K562 (cell line): ENCODE measurements at regions not wholly inside any gene's neighbourhood (a gene's known extent, or its start where the extent isn't known, plus 50 kb on each side); places are given as distances from the start of the nearest gene placed in this dataset.

ENCODE experiments used
- ATAC-seq: fragments of 200-7000 bp; cut with Tn5 transposase; 3 replicates; pipeline ENCODE4 v1.9.1; 2020; ENCODE audit warnings: moderate library complexity
- BruUV-seq: library from RNA; stranded (reverse); fragments of 400-500 nt; replicated peaks from 2 replicates; lab custom pipeline; 2021; lab: Mats Ljungman, UMichigan
- CTCF ChIA-PET: fragments of 300-600 bp; formaldehyde crosslinking; extraction: SDS; loops from one replicate; lab custom pipeline; 2021; ENCODE audit warnings: low intra/inter-chr PET ratio; lab: Yijun Ruan, JAX
- POLR2A ChIA-PET: fragments of 300-600, 350-650 bp; sonication (Branson Sonifier 250); formaldehyde crosslinking; extraction: SDS; loops from one replicate; lab custom pipeline; 2021; ENCODE audit warnings: antibody characterized with exemption, inconsistent platforms; lab: Yijun Ruan, JAX
- DNase-seq, 4 experiments: peaks; one replicate each; pipeline versions ENCODE4 v3.0.0 to v3.0.0-alpha.2; 2011 to 2018; ENCODE audit warnings: low spot score in 3 of 4, mixed read lengths in 3 of 4; ENCODE audit errors: extremely low read depth in 1 of 4
- FAIRE-seq: peaks from 2 replicates; lab custom pipeline; 2011; peaks lifted over from hg19 to GRCh38; lab: Jason Lieb, UNC
- H2AFZ ChIP-seq: 2 replicates; pipeline ENCODE4 v1.6.0; 2011; ENCODE audit warnings: low read depth, low read length, control low read depth, inconsistent platforms
- H3K27ac ChIP-seq: fragments of 200-600 bp; 3 replicates; pipeline ENCODE4 v1.8.0; 2011; ENCODE audit warnings: low read depth, mild to moderate bottlenecking, control low read depth, inconsistent platforms, low read length, moderate library complexity, mixed read lengths; ENCODE audit errors: extremely low read depth
- H3K27me3 ChIP-seq, 2 experiments: fragments of 300-600 bp in 1 of 2; 2 replicates in 1 of 2; 3 replicates in 1 of 2; pipeline versions ENCODE4 v1.6.0 to v1.8.0; 2011; ENCODE audit warnings: inconsistent platforms in 2 of 2, low read length in 2 of 2, mild to moderate bottlenecking in 1 of 2, mixed read lengths in 1 of 2, moderate library complexity in 1 of 2; ENCODE audit not compliant: control insufficient read depth in 2 of 2, insufficient read depth in 2 of 2
- H3K36me3 ChIP-seq: fragments of 300-600 bp; 3 replicates; pipeline ENCODE4 v1.8.0; 2011; ENCODE audit warnings: mild to moderate bottlenecking, low read length, inconsistent platforms; ENCODE audit not compliant: control insufficient read depth, insufficient read depth
- H3K4me1 ChIP-seq, 2 experiments: fragments of 200-600 bp in 1 of 2; replicated peaks in 1 of 2; 2 replicates in 1 of 2; 3 replicates in 1 of 2; pipeline versions ENCODE4 v1.5.1 to v1.8.0; 2011; ENCODE audit warnings: inconsistent platforms in 2 of 2, low read length in 2 of 2, mild to moderate bottlenecking in 1 of 2, mixed read lengths in 1 of 2, moderate library complexity in 1 of 2; ENCODE audit not compliant: control insufficient read depth in 2 of 2, insufficient read depth in 2 of 2
- H3K4me2 ChIP-seq: 2 replicates; pipeline ENCODE4 v1.6.1; 2011; ENCODE audit warnings: low read length, control low read depth, inconsistent platforms, mixed read lengths; ENCODE audit not compliant: insufficient read depth
- H3K4me3 ChIP-seq: fragments of 200-600 bp; sonication (generic), shearing (Covaris generic); 2 replicates; pipeline ENCODE4 v1.5.1; 2016; ENCODE audit warnings: control low read depth, inconsistent platforms
- H3K79me2 ChIP-seq: fragments of 200-600 bp; 3 replicates; pipeline ENCODE4 v1.8.0; 2011; ENCODE audit warnings: low read length, inconsistent platforms; ENCODE audit not compliant: control insufficient read depth, insufficient read depth
- H3K9ac ChIP-seq, 2 experiments: 2 replicates each; pipeline versions ENCODE4 v1.6.0 to v1.6.1; 2011; ENCODE audit warnings: low read depth in 2 of 2, low read length in 2 of 2, control low read depth in 1 of 2, inconsistent platforms in 1 of 2, mild to moderate bottlenecking in 1 of 2, mixed read lengths in 1 of 2; ENCODE audit not compliant: insufficient read depth in 1 of 2
- H3K9me1 ChIP-seq: one replicate; pipeline ENCODE4 v1.6.0; 2011; ENCODE audit warnings: inconsistent platforms, mild to moderate bottlenecking, low read length, moderate library complexity; ENCODE audit not compliant: control insufficient read depth, insufficient read depth
- H3K9me3 ChIP-seq: replicated peaks from 2 replicates; pipeline ENCODE4 v1.5.1; 2011; ENCODE audit warnings: low read depth, low read length, inconsistent platforms; ENCODE audit not compliant: control insufficient read depth, insufficient read depth
- H4K20me1 ChIP-seq: replicated peaks from 2 replicates; pipeline ENCODE4 v1.6.1; 2011; ENCODE audit warnings: low read length, inconsistent platforms, mixed read lengths; ENCODE audit not compliant: control insufficient read depth, insufficient read depth
- ATF1 ChIP-seq, 2 experiments: fragments of 450-650 bp in 1 of 2; IDR thresholded peaks; 2 replicates each; pipeline ENCODE4 v1.6.1; 2016; ENCODE audit warnings: missing compliant biosample characterization in 1 of 2, missing genetic modification characterization in 1 of 2
- IFI16 ChIP-seq: fragments of 250-450 bp; sonication (Bioruptor Pico); IDR thresholded peaks from 2 replicates; pipeline ENCODE4 v2.1.2; 2022; ENCODE audit warnings: mild to moderate bottlenecking, inconsistent platforms
- KAT8 ChIP-seq: fragments of 450-650 bp; IDR thresholded peaks from 2 replicates; pipeline ENCODE4 v1.6.1; 2016; ENCODE audit warnings: low read depth, mild to moderate bottlenecking
- PHB2 ChIP-seq: fragments of 450-650 bp; IDR thresholded peaks from 2 replicates; pipeline ENCODE4 v1.6.1; 2017; ENCODE audit warnings: low read depth
- SMARCE1 ChIP-seq: fragments of 450-650 bp; IDR thresholded peaks from 2 replicates; pipeline ENCODE4 v1.7.1; 2016; ENCODE audit warnings: mild to moderate bottlenecking
- SOX6 ChIP-seq: fragments of 450-650 bp; IDR thresholded peaks from 2 replicates; pipeline ENCODE4 v1.6.1; 2014; ENCODE audit warnings: mild to moderate bottlenecking
- ZNF408 ChIP-seq: fragments of 250-450 bp; sonication (Bioruptor Pico); IDR thresholded peaks from 2 replicates; pipeline ENCODE4 v1.4.0; 2020; ENCODE audit warnings: low read depth, mild to moderate bottlenecking, moderate library complexity
- WGBS: fragments of 100-300 bp; shearing (Covaris generic); methylation state at CpG from one replicate; pipeline ENCODE4 v1.1.6; 2016; ENCODE audit warnings: low coverage, mixed read lengths; ENCODE audit not compliant: insufficient coverage; ENCODE audit errors: missing lambda C conversion rate; 5-methylcytosine and 5-hydroxymethylcytosine counted together
- in situ Hi-C: fragments of 300-500 bp; cut with MboI; formaldehyde crosslinking; loops from 4 replicates; pipeline ENCODE4 v1.15.0; 2018; ENCODE audit warnings: inconsistent platforms, mixed read lengths
- intact Hi-C: fragments of 100-400 bp; cut with micrococcal nuclease; formaldehyde crosslinking; loops from 2 replicates; pipeline ENCODE4 v1.14.2; 2022
- TF ChIP-seq, protein P1 (sequence below): fragments of 250-450 bp; sonication (Bioruptor Pico); IDR thresholded peaks from 2 replicates; pipeline ENCODE4 v1.5.0; 2020; ENCODE audit warnings: mild to moderate bottlenecking, borderline replicate concordance

DNA sequence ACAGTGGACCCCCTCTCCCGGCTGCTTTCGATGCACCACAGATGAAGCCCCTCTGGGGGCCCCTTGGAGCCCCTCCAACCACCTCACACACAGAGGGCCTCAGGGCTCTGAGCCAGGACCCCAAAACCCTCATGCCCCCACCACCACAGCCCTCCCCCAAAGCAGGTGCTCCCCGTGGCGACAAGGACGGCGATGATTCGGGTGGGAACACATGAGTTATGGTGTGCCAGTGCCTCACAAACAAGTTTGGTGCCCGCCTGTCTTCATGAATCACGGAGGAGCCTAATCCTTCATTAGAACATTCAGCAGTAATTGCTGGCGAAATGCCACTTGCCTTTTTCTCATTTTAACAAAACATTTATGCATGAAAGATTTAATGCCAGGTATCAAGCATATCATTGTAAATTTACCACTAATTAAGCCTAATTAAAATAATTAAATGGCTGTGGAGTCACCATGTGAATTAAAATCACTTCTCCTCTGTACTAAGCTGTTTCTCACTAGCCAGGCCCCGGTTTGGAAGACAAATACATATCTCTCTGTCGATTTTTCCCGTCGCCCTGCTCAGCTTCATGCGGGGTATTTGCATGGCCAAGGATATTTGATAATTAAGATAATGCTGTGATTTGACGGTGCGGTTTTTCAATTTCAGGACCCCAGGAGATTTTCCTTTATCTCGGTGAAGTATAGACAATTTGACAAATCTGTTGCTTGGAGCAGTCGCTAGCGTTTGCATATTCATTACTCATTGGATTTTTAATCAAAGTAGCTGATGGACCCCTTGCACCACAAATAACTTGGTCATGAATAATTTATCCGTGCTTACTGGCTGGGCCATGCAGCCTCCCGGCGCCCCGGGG, 157.0 kb downstream of the TLE3 start:
- no TSS peak for BruUV-seq
- in situ Hi-C loops = no loop called here
- no peak overlapping the region for H3K4me2 ChIP-seq

More for the DNA sequence above, 157.0 kb downstream of the TLE3 start:
- H3K9me3 ChIP-seq = no peaks in the 10 kb centered on the region
- H3K27ac ChIP-seq = no peak overlapping the region
- no peak overlapping the region for H2AFZ ChIP-seq
- no peak for DNase-seq
- no peaks in the 10 kb centered on the region for H3K79me2 ChIP-seq
- 2% methylated on average over 24 of the region's 24 CpGs for WGBS
- TF ChIP-seq SOX6 (no peak), ZNF408 (CRISPR knock-in tag) (no peak), IFI16 (CRISPR knock-in tag) (no peak), PHB2 (no peak), KAT8 (no peak), ATF1 (CRISPR knock-in tag; IDR thresholded peaks at IDR 0.05) (no peak), ATF1 (tag; IDR thresholded peaks at IDR 0.05) (no peak), SMARCE1 (no peak)
- TF ChIP-seq, protein P1, sequence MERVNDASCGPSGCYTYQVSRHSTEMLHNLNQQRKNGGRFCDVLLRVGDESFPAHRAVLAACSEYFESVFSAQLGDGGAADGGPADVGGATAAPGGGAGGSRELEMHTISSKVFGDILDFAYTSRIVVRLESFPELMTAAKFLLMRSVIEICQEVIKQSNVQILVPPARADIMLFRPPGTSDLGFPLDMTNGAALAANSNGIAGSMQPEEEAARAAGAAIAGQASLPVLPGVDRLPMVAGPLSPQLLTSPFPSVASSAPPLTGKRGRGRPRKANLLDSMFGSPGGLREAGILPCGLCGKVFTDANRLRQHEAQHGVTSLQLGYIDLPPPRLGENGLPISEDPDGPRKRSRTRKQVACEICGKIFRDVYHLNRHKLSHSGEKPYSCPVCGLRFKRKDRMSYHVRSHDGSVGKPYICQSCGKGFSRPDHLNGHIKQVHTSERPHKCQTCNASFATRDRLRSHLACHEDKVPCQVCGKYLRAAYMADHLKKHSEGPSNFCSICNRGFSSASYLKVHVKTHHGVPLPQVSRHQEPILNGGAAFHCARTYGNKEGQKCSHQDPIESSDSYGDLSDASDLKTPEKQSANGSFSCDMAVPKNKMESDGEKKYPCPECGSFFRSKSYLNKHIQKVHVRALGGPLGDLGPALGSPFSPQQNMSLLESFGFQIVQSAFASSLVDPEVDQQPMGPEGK (CRISPR knock-in tag) = no peak
- FAIRE-seq = no peak
- H3K27me3 ChIP-seq = peaks cover 3 to 29% of the 10 kb centered on the region in 2 experiments; a peak in 3 of 5 replicates
- no peak overlapping the region for H3K4me3 ChIP-seq
- ChIA-PET CTCF (no interaction called here), POLR2A (interaction anchor here (1.1 kb wide), 1 partner anchor 17 kb away, joined by 3 read pairs; no protein-coding TSS in a partner anchor)
- H3K4me1 ChIP-seq = no peaks in the 10 kb centered on the region; a peak in 1 of 5 replicates
- no peaks in the 10 kb centered on the region for H3K36me3 ChIP-seq
- H3K9me1 ChIP-seq = no peaks in the 10 kb centered on the region
- H3K9ac ChIP-seq = no peak overlapping the region
- H4K20me1 ChIP-seq = no peaks in the 10 kb centered on the region
- no peak for ATAC-seq
- intact Hi-C loops = no loop called here
